ENCODE measurements at regions not wholly inside any gene's neighbourhood (a gene's known extent, or its start where the extent isn't known, plus 50 kb on each side); places are given as distances from the start of the nearest gene placed in this dataset.

DNA sequence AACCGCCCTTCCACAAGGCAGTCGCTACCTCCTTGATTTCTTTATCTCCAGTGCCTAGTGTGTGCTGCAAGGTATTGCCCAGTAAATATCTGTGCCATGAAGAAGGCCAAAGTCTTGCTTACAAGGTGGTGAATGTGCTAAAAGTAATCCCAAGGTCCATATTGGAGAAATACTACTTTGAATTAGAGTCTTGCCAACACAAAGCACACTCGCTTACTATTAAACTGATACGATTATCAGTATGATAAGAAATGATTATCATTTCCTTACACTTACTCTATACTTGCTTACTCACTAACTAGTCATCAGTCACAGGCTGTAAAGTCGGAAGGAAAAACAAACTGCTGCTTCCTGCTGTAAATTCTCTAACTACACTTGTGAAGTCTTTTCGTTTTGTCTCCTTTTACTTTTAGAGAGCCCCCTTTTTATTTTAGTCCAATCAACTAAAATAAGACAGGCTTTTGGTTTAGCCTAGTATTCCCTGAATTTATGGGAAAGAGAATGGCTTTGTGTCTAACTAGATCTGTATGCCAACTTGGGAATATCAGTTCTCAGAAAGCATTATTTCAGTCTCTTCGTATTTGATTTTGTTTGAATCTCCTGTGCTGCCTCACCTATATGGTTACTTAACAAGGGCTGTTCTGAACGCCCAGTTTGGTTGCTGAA lies 107.1 kb upstream of the TSC22D2 start:
- Histone ChIP-seq H3K4me3 (ENCODE audit: extremely low read depth, insufficient read depth, low read length, poor library complexity, severe bottlenecking) (no peak overlapping the region), H3K4me1 (ENCODE audit: control insufficient read depth, insufficient read depth, low read length, poor library complexity, severe bottlenecking) (peaks cover 32% of the 10 kb centered on the region), H3K27ac (ENCODE audit: low read depth, low read length, severe bottlenecking) (peak overlapping the region; percentile 58), H3K9me3 (ENCODE audit: control insufficient read depth, low read length) (no peaks in the 10 kb centered on the region), H3K36me3 (ENCODE audit: control insufficient read depth, insufficient read depth, low read length) (no peaks in the 10 kb centered on the region)
- 70 to 82% methylated on average over 2 to 4 of the region's 8 CpGs for WGBS, 2 experiments (ENCODE audit: insufficient coverage in 2 of 2)

DNA sequence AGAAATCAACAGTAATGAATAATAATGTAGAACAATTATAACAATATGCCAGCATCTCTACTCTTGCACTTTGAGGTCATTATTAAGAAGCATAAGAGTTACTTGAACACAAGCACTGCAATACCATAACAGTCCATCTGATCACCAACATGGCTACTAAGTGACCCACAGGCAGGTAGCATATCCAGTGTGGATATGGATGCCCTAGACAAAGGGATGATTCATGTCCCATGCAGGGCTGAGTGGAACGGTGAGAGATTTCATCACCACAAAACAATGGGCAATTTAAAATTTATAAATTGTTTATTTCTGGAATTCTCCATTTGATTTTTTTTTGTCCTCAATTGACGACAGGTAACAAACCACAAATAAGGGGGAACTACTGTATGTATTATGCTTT lies 107.7 kb upstream of the TSC22D2 start:
- Histone ChIP-seq H3K36me3 (ENCODE audit: control insufficient read depth, insufficient read depth, low read length) (no peaks in the 10 kb centered on the region), H3K9me3 (ENCODE audit: control insufficient read depth, low read length) (no peaks in the 10 kb centered on the region), H3K27ac (ENCODE audit: low read depth, low read length, severe bottlenecking) (peak overlapping the region; percentile 52), H3K4me1 (ENCODE audit: control insufficient read depth, insufficient read depth, low read length, poor library complexity, severe bottlenecking) (peaks cover 32% of the 10 kb centered on the region), H3K4me3 (ENCODE audit: extremely low read depth, insufficient read depth, low read length, poor library complexity, severe bottlenecking) (no peak overlapping the region)
- WGBS, 2 experiments (ENCODE audit: insufficient coverage in 2 of 2) = 100% methylated on average over 1 of the region's 2 CpGs; no CpG with 5 or more reads in 1 of the 2 experiments

DNA sequence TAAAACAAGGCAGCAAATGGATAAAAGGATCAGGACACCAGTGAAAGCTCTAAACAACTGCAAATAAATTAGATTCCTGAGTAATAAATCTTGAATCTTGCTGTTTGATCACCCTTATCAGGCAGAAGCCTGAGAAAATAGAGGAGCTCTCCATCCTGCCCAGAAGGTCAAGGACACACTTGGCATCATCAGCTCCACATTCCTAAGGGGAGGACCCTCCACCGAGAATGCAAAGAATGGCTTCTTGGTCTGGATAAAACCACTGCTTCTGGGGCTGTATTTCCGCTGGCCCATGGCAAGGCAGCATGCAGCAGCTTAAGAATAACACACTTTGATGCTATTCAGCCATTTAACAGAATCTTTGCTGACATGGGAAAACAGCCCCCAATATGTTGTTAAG lies 108.9 kb upstream of the TSC22D2 start:
- Histone ChIP-seq H3K27ac (ENCODE audit: low read depth, low read length, severe bottlenecking) (peak overlapping the region; percentile 33), H3K4me1 (ENCODE audit: control insufficient read depth, insufficient read depth, low read length, poor library complexity, severe bottlenecking) (peaks cover 32% of the 10 kb centered on the region), H3K9me3 (ENCODE audit: control insufficient read depth, low read length) (no peaks in the 10 kb centered on the region), H3K4me3 (ENCODE audit: extremely low read depth, insufficient read depth, low read length, poor library complexity, severe bottlenecking) (no peak overlapping the region), H3K36me3 (ENCODE audit: control insufficient read depth, insufficient read depth, low read length) (no peaks in the 10 kb centered on the region)
- WGBS, 2 experiments (ENCODE audit: insufficient coverage in 2 of 2) = 83% methylated on average over 2 of the region's 2 CpGs; no CpG with 5 or more reads in 1 of the 2 experiments

DNA sequence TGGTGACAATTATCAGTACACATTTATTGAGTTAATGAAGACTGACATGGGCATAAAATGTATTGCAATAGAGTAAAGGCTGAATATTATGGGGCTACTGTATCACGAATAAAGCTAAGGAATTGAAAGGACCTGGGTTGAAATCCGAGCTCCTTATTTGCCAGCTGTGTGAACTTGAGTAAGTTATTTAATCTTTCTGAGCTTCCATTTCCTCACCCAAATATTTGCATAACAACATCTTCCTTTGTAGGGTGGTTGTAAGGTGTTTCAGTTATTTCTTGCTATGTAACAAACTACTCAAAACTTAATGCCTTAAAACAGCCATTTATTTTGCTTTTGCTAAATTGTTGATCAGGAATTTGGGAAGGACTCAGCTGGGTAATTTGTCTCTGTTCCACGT lies 111.1 kb upstream of the TSC22D2 start:
- H3K36me3 ChIP-seq (ENCODE audit: control insufficient read depth, insufficient read depth, low read length) = no peaks in the 10 kb centered on the region
- no CpG with 5 or more reads among the region's 3 CpGs for WGBS, 2 experiments (ENCODE audit: insufficient coverage in 2 of 2)
- H3K9me3 ChIP-seq (ENCODE audit: control insufficient read depth, low read length) = no peaks in the 10 kb centered on the region
- peaks cover 29% of the 10 kb centered on the region for H3K4me1 ChIP-seq (ENCODE audit: control insufficient read depth, insufficient read depth, low read length, poor library complexity, severe bottlenecking)
- H3K27ac ChIP-seq (ENCODE audit: low read depth, low read length, severe bottlenecking) = no peak overlapping the region
- H3K4me3 ChIP-seq (ENCODE audit: extremely low read depth, insufficient read depth, low read length, poor library complexity, severe bottlenecking) = no peak overlapping the region

DNA sequence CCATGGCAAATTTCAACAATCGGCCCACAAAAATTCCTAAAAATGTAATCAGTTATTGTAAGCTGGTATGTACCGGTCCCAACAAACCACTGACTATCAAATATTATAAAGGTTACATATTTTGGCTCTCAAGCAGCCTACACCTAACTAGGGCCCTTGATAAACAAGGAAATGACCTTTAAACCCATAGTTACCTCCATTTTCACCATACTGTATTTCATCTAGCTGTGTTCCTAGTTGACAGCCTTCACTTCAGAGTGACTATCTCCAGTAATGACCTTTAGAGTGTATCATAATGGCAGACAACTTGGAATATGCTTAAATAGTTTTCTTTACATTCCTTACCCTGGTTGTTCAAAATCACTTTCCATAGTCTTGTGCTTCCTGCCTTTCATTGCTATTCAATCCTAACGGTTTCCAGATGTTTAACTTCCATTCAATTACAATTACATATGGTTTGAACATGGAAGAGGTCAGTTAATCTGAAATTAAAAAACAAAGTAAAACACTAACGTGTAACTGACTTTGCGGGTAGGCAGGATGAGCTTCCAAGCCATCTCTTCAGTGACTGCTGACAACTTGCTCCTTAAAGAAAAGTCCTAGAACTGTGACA lies 111.9 kb upstream of the TSC22D2 start:
- H3K4me1 ChIP-seq (ENCODE audit: control insufficient read depth, insufficient read depth, low read length, poor library complexity, severe bottlenecking) = peaks cover 22% of the 10 kb centered on the region
- no peaks in the 10 kb centered on the region for H3K36me3 ChIP-seq (ENCODE audit: control insufficient read depth, insufficient read depth, low read length)
- H3K27ac ChIP-seq (ENCODE audit: low read depth, low read length, severe bottlenecking) = no peak overlapping the region
- H3K9me3 ChIP-seq (ENCODE audit: control insufficient read depth, low read length) = no peaks in the 10 kb centered on the region
- H3K4me3 ChIP-seq (ENCODE audit: extremely low read depth, insufficient read depth, low read length, poor library complexity, severe bottlenecking) = no peak overlapping the region
- 100% methylated on average over 2 of the region's 5 CpGs; no CpG with 5 or more reads in 1 of the 2 experiments for WGBS, 2 experiments (ENCODE audit: insufficient coverage in 2 of 2)

DNA sequence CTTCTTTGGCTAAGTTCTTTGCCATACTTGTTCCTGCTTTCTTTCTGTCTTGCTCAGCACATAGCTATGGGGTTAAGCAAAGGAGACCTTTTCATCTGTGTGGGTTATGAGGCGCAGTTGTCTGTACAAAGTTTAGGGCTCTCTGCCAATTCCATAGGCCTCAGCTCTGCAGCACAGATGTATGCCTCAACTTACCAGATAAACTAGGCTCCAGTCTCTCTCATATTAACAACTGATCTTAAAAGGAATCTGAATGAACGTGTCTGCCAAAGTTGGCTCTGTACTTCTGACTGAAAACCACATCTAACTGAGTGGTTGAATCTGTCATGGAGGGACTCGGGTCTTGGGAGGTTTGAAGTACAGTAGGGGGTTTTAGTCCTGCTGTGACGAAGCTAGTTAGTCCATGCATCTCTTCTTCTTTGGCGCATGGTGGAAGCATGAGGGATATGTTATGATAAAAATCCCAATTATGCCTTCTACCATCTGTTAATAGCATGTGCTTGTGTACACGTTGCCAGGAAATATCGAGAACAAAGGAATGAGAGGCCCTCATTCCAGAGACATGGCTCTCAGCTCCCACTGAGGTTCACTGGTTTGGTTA lies 114.6 kb upstream of the TSC22D2 start:
- no peak overlapping the region for H3K4me3 ChIP-seq (ENCODE audit: extremely low read depth, insufficient read depth, low read length, poor library complexity, severe bottlenecking)
- no peaks in the 10 kb centered on the region for H3K36me3 ChIP-seq (ENCODE audit: control insufficient read depth, insufficient read depth, low read length)
- no peak overlapping the region for H3K27ac ChIP-seq (ENCODE audit: low read depth, low read length, severe bottlenecking)
- H3K9me3 ChIP-seq (ENCODE audit: control insufficient read depth, low read length) = no peaks in the 10 kb centered on the region
- H3K4me1 ChIP-seq (ENCODE audit: control insufficient read depth, insufficient read depth, low read length, poor library complexity, severe bottlenecking) = peaks cover 6% of the 10 kb centered on the region
- 80 to 96% methylated on average over 1 to 4 of the region's 7 CpGs for WGBS, 2 experiments (ENCODE audit: insufficient coverage in 2 of 2)

DNA sequence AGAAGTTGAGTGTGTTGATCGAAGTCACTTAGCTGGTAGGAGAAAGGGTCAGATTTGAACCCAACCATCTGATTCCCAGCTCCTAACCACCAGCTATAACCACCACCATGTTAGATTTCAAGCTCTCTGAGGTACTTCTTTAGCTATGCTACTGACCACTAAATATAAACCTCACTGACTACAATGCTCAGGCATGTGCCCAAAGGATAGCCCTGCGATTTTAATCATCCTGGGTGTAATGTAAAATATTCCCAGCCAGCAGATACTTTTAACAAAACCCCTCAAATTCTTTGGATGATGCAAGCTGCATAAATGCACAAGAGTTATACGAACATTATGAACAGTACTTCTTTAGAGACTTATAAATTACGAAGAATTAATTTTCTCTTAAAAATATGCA lies 115.2 kb upstream of the TSC22D2 start:
- Histone ChIP-seq H3K9me3 (ENCODE audit: control insufficient read depth, low read length) (no peaks in the 10 kb centered on the region), H3K4me3 (ENCODE audit: extremely low read depth, insufficient read depth, low read length, poor library complexity, severe bottlenecking) (no peak overlapping the region), H3K27ac (ENCODE audit: low read depth, low read length, severe bottlenecking) (no peak overlapping the region), H3K4me1 (ENCODE audit: control insufficient read depth, insufficient read depth, low read length, poor library complexity, severe bottlenecking) (peaks cover 6% of the 10 kb centered on the region), H3K36me3 (ENCODE audit: control insufficient read depth, insufficient read depth, low read length) (no peaks in the 10 kb centered on the region)
- 100% methylated on average over 1 of the region's 4 CpGs; no CpG with 5 or more reads in 1 of the 2 experiments for WGBS, 2 experiments (ENCODE audit: insufficient coverage in 2 of 2)

DNA sequence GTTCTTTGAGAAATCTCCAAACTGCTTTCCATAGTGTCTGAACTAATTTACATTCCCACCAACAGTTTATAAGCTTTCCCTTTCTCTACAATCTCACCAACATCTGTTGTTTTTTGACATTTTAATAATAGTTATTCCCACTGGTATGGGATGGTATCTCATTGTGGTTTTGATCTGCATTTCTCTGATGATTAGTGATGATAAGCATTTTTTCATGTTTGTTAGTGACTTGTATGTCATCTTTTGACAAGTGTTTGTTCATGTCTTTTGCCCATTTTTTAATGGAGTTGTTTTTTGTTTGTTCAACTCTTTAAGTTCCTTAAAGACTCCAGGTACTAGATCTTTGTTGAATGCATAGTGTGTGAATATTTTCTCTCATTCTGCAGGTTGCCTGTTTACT lies 116.6 kb upstream of the TSC22D2 start:
- no peak overlapping the region for H3K27ac ChIP-seq (ENCODE audit: low read depth, low read length, severe bottlenecking)
- H3K4me3 ChIP-seq (ENCODE audit: extremely low read depth, insufficient read depth, low read length, poor library complexity, severe bottlenecking) = no peak overlapping the region

GRCh38 chr3:150286390-150287147 lies 121.5 kb upstream of the TSC22D2 start:
- no peak overlapping the region for H3K27ac ChIP-seq (ENCODE audit: low read depth, low read length, severe bottlenecking)
- WGBS, 2 experiments (ENCODE audit: insufficient coverage in 2 of 2) = no CpG with 5 or more reads among the region's 6 CpGs

More for the DNA sequence above, 116.6 kb upstream of the TSC22D2 start:
- Histone ChIP-seq H3K9me3 (ENCODE audit: control insufficient read depth, low read length) (no peaks in the 10 kb centered on the region), H3K36me3 (ENCODE audit: control insufficient read depth, insufficient read depth, low read length) (no peaks in the 10 kb centered on the region), H3K4me1 (ENCODE audit: control insufficient read depth, insufficient read depth, low read length, poor library complexity, severe bottlenecking) (peaks cover 6% of the 10 kb centered on the region)

GRCh38 chr3:150285601-150286000 lies 122.5 kb upstream of the TSC22D2 start:
- H3K4me1 ChIP-seq (ENCODE audit: control insufficient read depth, insufficient read depth, low read length, poor library complexity, severe bottlenecking) = no peaks in the 10 kb centered on the region
- no peak overlapping the region for H3K4me3 ChIP-seq (ENCODE audit: extremely low read depth, insufficient read depth, low read length, poor library complexity, severe bottlenecking)
- no CpG with 5 or more reads among the region's 2 CpGs for WGBS, 2 experiments (ENCODE audit: insufficient coverage in 2 of 2)
- no peaks in the 10 kb centered on the region for H3K36me3 ChIP-seq (ENCODE audit: control insufficient read depth, insufficient read depth, low read length)
- H3K9me3 ChIP-seq (ENCODE audit: control insufficient read depth, low read length) = peaks cover 3% of the 10 kb centered on the region
- no peak overlapping the region for H3K27ac ChIP-seq (ENCODE audit: low read depth, low read length, severe bottlenecking)

More at GRCh38 chr3:150286390-150287147, 121.5 kb upstream of the TSC22D2 start:
- no peaks in the 10 kb centered on the region for H3K36me3 ChIP-seq (ENCODE audit: control insufficient read depth, insufficient read depth, low read length)
- H3K9me3 ChIP-seq (ENCODE audit: control insufficient read depth, low read length) = no peaks in the 10 kb centered on the region
- H3K4me3 ChIP-seq (ENCODE audit: extremely low read depth, insufficient read depth, low read length, poor library complexity, severe bottlenecking) = no peak overlapping the region
- no peaks in the 10 kb centered on the region for H3K4me1 ChIP-seq (ENCODE audit: control insufficient read depth, insufficient read depth, low read length, poor library complexity, severe bottlenecking)
